ENCODE measurements at regions not wholly inside any gene's neighbourhood (a gene's known extent, or its start where the extent isn't known, plus 50 kb on each side); places are given as distances from the start of the nearest gene placed in this dataset.

DNA sequence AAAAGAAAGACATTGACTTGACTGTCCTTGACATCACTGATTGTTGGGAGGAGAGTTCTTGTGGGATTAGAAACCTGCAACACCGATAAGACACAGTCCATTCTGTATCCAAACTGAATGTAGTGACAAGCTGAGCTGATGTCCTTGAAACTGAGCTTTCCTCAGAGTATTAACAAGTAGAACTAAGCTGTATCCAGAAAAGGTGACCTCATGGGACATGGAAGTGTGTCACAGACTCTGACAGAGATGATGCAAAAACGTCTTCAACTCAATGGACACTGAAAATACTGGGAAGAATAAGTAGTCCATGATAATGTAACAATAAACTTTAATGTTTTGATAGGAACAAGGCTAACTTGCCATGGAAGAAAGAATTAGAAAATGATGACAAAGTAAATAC is 690.1 kb downstream of the CDH18 start:
- TF ChIP-seq, protein P1, sequence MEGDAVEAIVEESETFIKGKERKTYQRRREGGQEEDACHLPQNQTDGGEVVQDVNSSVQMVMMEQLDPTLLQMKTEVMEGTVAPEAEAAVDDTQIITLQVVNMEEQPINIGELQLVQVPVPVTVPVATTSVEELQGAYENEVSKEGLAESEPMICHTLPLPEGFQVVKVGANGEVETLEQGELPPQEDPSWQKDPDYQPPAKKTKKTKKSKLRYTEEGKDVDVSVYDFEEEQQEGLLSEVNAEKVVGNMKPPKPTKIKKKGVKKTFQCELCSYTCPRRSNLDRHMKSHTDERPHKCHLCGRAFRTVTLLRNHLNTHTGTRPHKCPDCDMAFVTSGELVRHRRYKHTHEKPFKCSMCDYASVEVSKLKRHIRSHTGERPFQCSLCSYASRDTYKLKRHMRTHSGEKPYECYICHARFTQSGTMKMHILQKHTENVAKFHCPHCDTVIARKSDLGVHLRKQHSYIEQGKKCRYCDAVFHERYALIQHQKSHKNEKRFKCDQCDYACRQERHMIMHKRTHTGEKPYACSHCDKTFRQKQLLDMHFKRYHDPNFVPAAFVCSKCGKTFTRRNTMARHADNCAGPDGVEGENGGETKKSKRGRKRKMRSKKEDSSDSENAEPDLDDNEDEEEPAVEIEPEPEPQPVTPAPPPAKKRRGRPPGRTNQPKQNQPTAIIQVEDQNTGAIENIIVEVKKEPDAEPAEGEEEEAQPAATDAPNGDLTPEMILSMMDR (IDR thresholded peaks at IDR 0.05; ENCODE audit: control extremely low read depth, extremely low read depth, low read depth, missing control alignments) = no peak
- no peak for DNase-seq (ENCODE audit: extremely low spot score)
- ChIA-PET POLR2A (no interaction called here), CTCF (no interaction called here)

DNA sequence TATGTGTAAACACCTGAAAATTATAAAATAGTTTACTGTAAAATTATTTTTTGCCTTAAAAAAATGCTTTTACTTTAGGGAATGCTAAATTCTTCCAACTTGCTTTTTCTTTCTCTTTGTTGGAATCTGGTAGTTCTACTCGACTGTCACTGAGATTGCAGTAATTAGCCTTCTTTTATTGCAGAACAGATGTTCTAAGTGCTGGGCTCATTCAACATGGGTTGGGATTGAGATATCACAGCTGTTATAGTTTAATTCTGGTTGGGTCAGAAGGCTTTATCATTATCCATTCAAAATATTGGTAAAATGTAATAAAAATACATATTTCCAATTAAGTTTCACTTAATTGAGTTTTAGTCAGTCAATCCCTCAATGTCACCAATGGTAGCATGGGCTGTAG is 686.7 kb downstream of the CDH18 start:
- POLR2A ChIA-PET = no interaction called here
- TF ChIP-seq, protein P1 (IDR thresholded peaks at IDR 0.05; ENCODE audit: control extremely low read depth, extremely low read depth, low read depth, missing control alignments) = no peak
- CTCF ChIA-PET = no interaction called here

DNA sequence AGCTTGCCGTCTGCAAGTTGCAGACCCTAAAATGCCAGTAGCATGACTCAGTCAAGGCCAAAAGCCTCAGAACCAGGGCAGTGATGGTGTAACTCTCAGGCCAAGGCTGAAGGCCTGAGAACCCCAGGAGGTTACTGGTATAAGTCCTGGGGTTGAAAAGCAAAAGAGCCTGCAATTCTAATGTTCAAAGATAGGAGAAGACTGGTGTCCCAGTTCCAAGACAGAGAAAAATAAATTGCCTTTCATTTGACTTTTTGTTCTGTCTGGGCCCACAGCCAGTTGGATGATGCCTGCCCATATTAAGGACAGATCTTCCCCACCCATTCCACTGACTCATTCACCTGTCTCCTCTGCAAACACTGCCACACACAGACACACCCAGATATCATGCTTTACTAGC is 673.2 kb downstream of the CDH18 start:
- ChIA-PET CTCF (interaction anchor here (1.2 kb wide), 1 partner anchor 13 kb away, joined by 5 read pairs; no protein-coding TSS in a partner anchor), POLR2A (no interaction called here)
- no peak for DNase-seq (ENCODE audit: extremely low spot score)
- TF ChIP-seq, protein P1 (IDR thresholded peaks at IDR 0.05; ENCODE audit: control extremely low read depth, extremely low read depth, low read depth, missing control alignments) = no peak

More for the DNA sequence above, 686.7 kb downstream of the CDH18 start:
- DNase-seq (ENCODE audit: extremely low spot score) = no peak

DNA sequence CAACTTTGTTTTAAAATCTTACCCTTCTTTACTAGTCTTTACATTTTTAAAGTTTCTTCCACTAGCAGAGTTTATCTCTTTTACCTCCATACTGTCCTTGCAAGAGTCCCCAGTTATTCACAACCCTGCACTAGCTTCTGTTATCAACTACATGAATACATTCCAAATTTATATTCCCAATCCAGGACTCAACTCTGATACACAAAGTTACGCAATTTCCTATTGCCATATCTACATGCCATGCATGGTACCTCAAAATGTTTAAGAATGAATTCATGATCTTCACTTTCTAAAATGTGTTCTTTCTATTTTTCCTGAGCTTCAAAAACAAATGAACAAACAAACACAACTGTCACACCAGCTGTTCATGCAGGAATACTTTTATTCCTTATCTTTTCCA is 668.7 kb downstream of the CDH18 start:
- POLR2A ChIA-PET = no interaction called here
- CTCF ChIA-PET = interaction anchor here (0.5 kb wide), 1 partner anchor 56 kb away, joined by 3 read pairs; no protein-coding TSS in a partner anchor
- no peak for DNase-seq (ENCODE audit: extremely low spot score)
- TF ChIP-seq, protein P1 (IDR thresholded peaks at IDR 0.05; ENCODE audit: control extremely low read depth, extremely low read depth, low read depth, missing control alignments) = no peak

DNA sequence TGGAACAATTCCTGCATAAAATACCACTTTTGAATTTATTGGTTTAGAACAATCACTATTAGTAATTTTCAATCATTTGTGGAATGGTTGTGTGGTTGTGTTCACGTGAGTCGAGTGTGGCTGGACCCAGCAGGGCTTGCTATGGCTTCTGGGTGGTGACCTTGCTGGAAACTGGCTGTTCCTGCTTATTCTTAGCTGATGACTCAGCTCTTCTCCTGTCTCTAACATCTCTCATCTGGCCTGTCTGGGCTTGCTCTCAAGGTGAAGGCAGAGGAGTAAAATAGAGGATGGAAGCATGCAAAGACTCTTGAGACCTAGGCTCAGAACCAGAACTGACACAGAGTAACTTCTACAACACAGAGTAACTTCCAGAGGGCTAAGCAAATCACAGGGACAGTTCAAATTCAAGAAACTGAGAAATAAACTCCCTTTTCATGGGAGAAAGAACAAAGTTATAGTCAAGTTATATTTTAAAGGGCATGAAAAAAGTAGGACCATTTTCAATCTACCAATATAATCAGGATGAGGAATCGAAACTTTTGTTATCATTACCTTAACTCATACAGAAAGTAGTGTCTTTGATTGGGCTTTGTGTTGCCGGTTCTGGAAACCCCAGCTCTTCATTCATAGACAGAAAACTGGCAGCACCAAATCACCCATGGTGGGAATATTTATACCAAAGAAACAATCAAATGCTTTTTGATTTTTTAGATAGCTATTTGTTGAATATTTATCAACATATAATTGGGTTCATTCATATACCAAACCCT is 665.1 kb downstream of the CDH18 start:
- DNase-seq (ENCODE audit: extremely low spot score) = no peak

DNA sequence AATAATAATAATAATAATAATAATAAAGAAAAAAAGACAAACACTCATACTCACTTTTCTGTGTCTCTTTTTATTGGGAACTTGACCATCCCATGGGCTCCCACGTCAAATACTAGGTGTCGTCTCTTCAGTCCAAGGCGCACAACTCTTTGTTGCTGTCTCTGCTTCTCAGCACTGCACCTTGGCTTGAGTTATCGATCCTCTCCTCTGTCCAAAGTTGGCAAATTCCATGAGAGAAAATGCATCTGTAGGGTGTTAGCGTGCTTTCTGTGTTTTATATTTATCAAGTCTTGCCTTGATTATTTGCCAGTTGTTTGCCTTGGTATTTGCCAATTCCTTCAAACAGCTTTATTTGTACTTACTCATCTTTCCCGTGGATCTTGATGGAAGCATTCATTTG is 653.7 kb downstream of the CDH18 start:
- CTCF ChIA-PET = no interaction called here
- TF ChIP-seq, protein P1 (IDR thresholded peaks at IDR 0.05; ENCODE audit: control extremely low read depth, extremely low read depth, low read depth, missing control alignments) = no peak
- no peak for DNase-seq (ENCODE audit: extremely low spot score)
- POLR2A ChIA-PET = no interaction called here

More for the DNA sequence above, 665.1 kb downstream of the CDH18 start:
- CTCF ChIA-PET = interaction anchor here (1.0 kb wide), 1 partner anchor 10 kb away, joined by 3 read pairs; no protein-coding TSS in a partner anchor
- TF ChIP-seq, protein P1 (IDR thresholded peaks at IDR 0.05; ENCODE audit: control extremely low read depth, extremely low read depth, low read depth, missing control alignments) = no peak
- POLR2A ChIA-PET = no interaction called here
